ENCODE measurements at regions not wholly inside any gene's neighbourhood (a gene's known extent, or its start where the extent isn't known, plus 50 kb on each side); places are given as distances from the start of the nearest gene placed in this dataset.

DNA sequence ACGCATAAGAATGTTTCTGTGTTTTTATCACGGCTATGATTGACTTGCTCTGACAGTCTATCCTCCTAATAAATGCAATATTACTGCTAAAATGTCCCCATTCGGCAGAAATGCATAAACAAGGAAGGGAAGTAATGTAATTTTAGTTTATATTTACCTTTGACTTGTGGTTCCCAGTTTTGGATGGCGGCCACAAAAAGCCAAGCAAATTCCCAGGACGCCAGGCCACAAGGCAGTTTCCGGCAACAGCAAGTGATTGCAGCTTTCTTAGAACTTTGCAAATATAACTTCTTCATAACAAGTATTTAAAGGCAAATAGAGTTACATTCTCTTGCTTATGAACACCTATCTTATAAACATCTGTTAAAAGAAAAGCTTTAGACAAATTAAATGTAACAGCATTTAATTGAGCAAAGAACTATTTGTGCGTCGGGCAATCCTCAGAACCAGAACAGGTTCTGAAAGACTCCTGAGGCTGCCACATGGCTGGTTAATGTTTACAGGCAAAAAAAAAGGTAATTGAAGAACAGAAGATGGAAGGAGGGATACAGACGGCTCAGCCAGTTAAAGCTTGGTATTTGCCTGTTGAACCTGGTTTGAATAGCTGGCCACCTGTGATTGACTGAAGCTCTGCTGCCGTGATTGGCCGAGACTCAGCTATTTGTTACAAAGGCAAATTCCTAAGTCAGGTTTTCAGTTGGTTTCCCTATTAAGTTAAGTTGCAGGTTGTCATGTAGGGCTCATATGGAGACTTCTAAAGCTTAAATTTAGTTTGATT is 80.8 kb downstream of the C21orf91 start:
- H3K27ac ChIP-seq: no peak overlapping the region
- H3K4me3 ChIP-seq: no peak overlapping the region
- 60 to 65% methylated on average over 11 of the region's 11 CpGs for WGBS, 2 donors
- DNase-seq (no peak), ATAC-seq (ENCODE audit: low FRiP score in 2 of 2) (no peak)
- TF ChIP-seq, protein P1, sequence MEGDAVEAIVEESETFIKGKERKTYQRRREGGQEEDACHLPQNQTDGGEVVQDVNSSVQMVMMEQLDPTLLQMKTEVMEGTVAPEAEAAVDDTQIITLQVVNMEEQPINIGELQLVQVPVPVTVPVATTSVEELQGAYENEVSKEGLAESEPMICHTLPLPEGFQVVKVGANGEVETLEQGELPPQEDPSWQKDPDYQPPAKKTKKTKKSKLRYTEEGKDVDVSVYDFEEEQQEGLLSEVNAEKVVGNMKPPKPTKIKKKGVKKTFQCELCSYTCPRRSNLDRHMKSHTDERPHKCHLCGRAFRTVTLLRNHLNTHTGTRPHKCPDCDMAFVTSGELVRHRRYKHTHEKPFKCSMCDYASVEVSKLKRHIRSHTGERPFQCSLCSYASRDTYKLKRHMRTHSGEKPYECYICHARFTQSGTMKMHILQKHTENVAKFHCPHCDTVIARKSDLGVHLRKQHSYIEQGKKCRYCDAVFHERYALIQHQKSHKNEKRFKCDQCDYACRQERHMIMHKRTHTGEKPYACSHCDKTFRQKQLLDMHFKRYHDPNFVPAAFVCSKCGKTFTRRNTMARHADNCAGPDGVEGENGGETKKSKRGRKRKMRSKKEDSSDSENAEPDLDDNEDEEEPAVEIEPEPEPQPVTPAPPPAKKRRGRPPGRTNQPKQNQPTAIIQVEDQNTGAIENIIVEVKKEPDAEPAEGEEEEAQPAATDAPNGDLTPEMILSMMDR (IDR thresholded peaks at IDR 0.05): no peak
- TF ChIP-seq EP300 (IDR thresholded peaks at IDR 0.05) (no peak), POLR2AphosphoS5 (IDR thresholded peaks at IDR 0.05) (no peak), POLR2A (IDR thresholded peaks at IDR 0.05) (no peak)
- H3K9me3 ChIP-seq: no peaks in the 10 kb centered on the region
- no peaks in the 10 kb centered on the region for H3K27me3 ChIP-seq
- no peaks in the 10 kb centered on the region for H3K36me3 ChIP-seq
- H3K4me1 ChIP-seq: peaks cover 0 to 5% (median 1%) of the 10 kb centered on the region in 4 donors

DNA sequence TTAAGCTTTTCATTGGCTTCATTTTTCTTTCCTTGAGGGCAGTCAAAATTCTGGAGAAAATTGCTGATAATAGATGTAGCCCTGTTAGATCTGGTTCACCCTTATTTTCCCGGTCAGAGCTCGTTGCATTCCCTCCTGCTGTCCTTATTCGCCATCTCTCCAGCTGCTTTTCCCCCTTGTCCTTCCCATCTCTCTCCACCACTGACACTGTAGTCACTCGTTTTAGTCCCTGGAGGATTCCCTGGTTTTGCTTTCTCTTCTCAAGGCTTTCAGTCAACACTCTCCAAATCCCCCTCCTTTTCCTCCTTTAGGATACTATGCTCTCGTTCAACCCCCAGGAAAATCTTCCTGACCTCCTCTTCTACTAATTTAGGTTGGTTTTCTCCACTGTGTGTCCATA is 83.1 kb downstream of the C21orf91 start:
- TF ChIP-seq, protein P1 (IDR thresholded peaks at IDR 0.05): no peak
- TF ChIP-seq POLR2A (IDR thresholded peaks at IDR 0.05) (no peak), POLR2AphosphoS5 (IDR thresholded peaks at IDR 0.05) (no peak), EP300 (IDR thresholded peaks at IDR 0.05) (no peak)
- Histone ChIP-seq H3K9me3 (no peaks in the 10 kb centered on the region), H3K4me3 (no peak overlapping the region), H3K27me3 (no peaks in the 10 kb centered on the region), H3K27ac (no peak overlapping the region), H3K4me1 (peaks cover 0 to 5% (median 1%) of the 10 kb centered on the region in 4 donors), H3K36me3 (no peaks in the 10 kb centered on the region)
- WGBS, 2 donors: 88 to 89% methylated on average over 5 of the region's 5 CpGs
- no peak for ATAC-seq (ENCODE audit: low FRiP score in 2 of 2)
- DNase-seq: no peak

DNA sequence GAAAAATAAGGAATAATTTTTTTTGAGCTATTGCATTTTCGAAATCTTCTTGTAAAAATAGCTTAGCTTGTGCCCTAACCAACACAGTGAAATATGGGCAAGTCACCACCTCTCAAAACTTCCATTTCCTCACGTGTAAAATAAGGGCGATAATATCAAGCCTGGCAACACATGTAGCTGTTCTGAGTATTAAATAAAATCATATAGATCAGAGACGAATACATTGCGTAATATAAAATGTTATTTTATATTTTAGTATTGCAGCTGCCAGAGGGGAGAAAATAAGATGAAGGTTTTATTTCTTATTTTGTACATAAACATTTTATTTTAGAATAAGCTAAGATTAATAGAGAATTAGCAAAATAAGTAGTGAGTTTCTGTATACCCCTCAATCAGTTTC is 85.9 kb downstream of the C21orf91 start:
- 96% methylated on average over 5 of the region's 5 CpGs for WGBS, 2 donors
- TF ChIP-seq, protein P1 (IDR thresholded peaks at IDR 0.05): no peak
- TF ChIP-seq EP300 (IDR thresholded peaks at IDR 0.05) (no peak), POLR2A (IDR thresholded peaks at IDR 0.05) (no peak), POLR2AphosphoS5 (IDR thresholded peaks at IDR 0.05) (no peak)
- peaks cover 0 to 3% (median under 1%) of the 10 kb centered on the region in 4 donors for H3K4me1 ChIP-seq
- no peaks in the 10 kb centered on the region for H3K27me3 ChIP-seq
- no peaks in the 10 kb centered on the region for H3K9me3 ChIP-seq
- no peaks in the 10 kb centered on the region for H3K36me3 ChIP-seq
- DNase-seq: no peak
- H3K4me3 ChIP-seq: no peak overlapping the region
- H3K27ac ChIP-seq: no peak overlapping the region
- no peak for ATAC-seq (ENCODE audit: low FRiP score in 2 of 2)

DNA sequence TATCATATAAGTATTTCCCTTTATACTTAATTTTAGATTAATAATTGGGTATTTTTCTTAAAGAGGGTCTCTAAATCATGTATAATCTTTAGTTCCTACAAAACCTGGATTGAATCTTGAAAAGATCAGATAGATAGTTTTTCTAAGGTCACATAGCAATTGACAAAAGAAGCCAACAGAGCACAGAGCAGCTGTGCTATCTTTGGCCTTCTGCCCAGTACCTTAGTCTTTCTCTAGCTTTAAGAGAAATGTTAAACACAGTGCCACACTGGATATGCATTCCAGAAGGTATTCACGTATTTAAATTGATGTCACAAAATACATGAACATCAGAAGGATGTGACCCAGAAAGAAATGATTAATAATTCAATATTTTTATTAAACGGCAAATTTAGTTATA is 86.8 kb downstream of the C21orf91 start:
- no peaks in the 10 kb centered on the region for H3K36me3 ChIP-seq
- H3K4me3 ChIP-seq: no peak overlapping the region
- no peak for ATAC-seq (ENCODE audit: low FRiP score in 2 of 2)
- no peaks in the 10 kb centered on the region for H3K9me3 ChIP-seq
- no peaks in the 10 kb centered on the region for H3K4me1 ChIP-seq
- WGBS, 2 donors: 73 to 83% methylated on average over 2 of the region's 2 CpGs
- TF ChIP-seq EP300 (IDR thresholded peaks at IDR 0.05) (no peak), POLR2AphosphoS5 (IDR thresholded peaks at IDR 0.05) (no peak), POLR2A (IDR thresholded peaks at IDR 0.05) (no peak)
- TF ChIP-seq, protein P1 (IDR thresholded peaks at IDR 0.05): no peak
- H3K27me3 ChIP-seq: no peaks in the 10 kb centered on the region
- DNase-seq: no peak
- H3K27ac ChIP-seq: no peak overlapping the region

DNA sequence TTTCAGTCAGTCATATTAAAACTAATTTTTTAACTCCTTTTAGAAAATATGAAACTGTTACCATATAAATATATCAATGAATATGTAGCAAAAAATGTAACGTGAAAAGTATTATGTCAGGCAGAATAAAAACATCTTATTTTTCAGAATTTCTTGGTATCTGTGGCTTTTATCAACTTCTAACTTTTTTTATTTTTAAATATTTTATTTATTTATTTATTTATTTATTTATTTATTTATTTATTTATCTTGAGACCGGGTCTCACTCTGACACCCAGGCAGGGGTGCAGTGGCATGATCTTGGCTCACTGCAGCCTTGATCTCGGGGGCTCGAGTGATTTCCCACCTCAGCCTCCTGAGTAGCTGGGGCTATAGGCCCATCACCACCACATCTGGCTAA is 87.6 kb downstream of the C21orf91 start:
- Histone ChIP-seq H3K4me1 (no peaks in the 10 kb centered on the region), H3K36me3 (no peaks in the 10 kb centered on the region), H3K27ac (no peak overlapping the region), H3K4me3 (no peak overlapping the region), H3K27me3 (no peaks in the 10 kb centered on the region), H3K9me3 (no peaks in the 10 kb centered on the region)
- WGBS, 2 donors: 90 to 94% methylated on average over 4 of the region's 4 CpGs
- ATAC-seq (ENCODE audit: low FRiP score in 2 of 2): no peak
- TF ChIP-seq POLR2AphosphoS5 (IDR thresholded peaks at IDR 0.05): no peak
- DNase-seq: no peak

Measured in upper lobe of left lung (tissue), 6 donors.